AG04450 (cell line): ENCODE measurements at regions not wholly inside any gene's neighbourhood (a gene's known extent, or its start where the extent isn't known, plus 50 kb on each side); places are given as distances from the start of the nearest gene placed in this dataset.

ENCODE experiments used
- CTCF ChIA-PET: fragments of 300-600, 350-600 bp; formaldehyde crosslinking; extraction: SDS; loops from one replicate; lab custom pipeline; 2022; ENCODE audit warnings: antibody characterized with exemption, inconsistent platforms; lab: Charles Lee
- POLR2A ChIA-PET: fragments of 350-600 bp; formaldehyde crosslinking; extraction: SDS; loops from one replicate; lab custom pipeline; 2021; ENCODE audit warnings: antibody characterized with exemption, inconsistent platforms; lab: Yijun Ruan, JAX
- DNase-seq: peaks from one replicate; pipeline ENCODE4 v3.0.0-alpha.2; 2011; ENCODE audit warnings: low read depth, low spot score
- H3K27ac ChIP-seq: one replicate; pipeline ENCODE4 v1.5.1; 2012; ENCODE audit warnings: low read depth, low read length, control low read depth
- H3K27me3 ChIP-seq: one replicate; pipeline ENCODE4 v1.6.0; 2012; ENCODE audit warnings: low read length; ENCODE audit not compliant: control insufficient read depth, insufficient read depth
- H3K4me3 ChIP-seq: 2 replicates; pipeline ENCODE4 v1.5.1; 2011; ENCODE audit warnings: mild to moderate bottlenecking, low read depth, low read length, control low read depth
- H3K9me3 ChIP-seq: 2 replicates; pipeline ENCODE4 v1.5.1; 2012; ENCODE audit warnings: low read length; ENCODE audit not compliant: control insufficient read depth, insufficient read depth
- CTCF ChIP-seq: IDR thresholded peaks from 2 replicates; pipeline ENCODE4 v1.5.1; 2011; ENCODE audit warnings: low read depth, low read length, control low read depth, inconsistent platforms

- POLR2A ChIA-PET: no interaction called here
- CTCF ChIA-PET: no interaction called here
Measured at GRCh38 chr19:28426730-28427225, 786.2 kb downstream of the UQCRFS1 start.

GRCh38 chr19:28426110-28426729 is 786.7 kb downstream of the UQCRFS1 start:
- ChIA-PET CTCF (no interaction called here), POLR2A (no interaction called here)
- H3K9me3 ChIP-seq: peaks cover 60% of the 10 kb centered on the region
- no peak for DNase-seq
- H3K27me3 ChIP-seq: no peaks in the 10 kb centered on the region
- no peak overlapping the region for H3K4me3 ChIP-seq
- no peak overlapping the region for H3K27ac ChIP-seq
- no peak for TF ChIP-seq CTCF

More at GRCh38 chr19:28426730-28427225, 786.2 kb downstream of the UQCRFS1 start:
- no peak for DNase-seq
- peaks cover 56% of the 10 kb centered on the region for H3K9me3 ChIP-seq
- no peaks in the 10 kb centered on the region for H3K27me3 ChIP-seq
- no peak for TF ChIP-seq CTCF
- H3K4me3 ChIP-seq: no peak overlapping the region
- H3K27ac ChIP-seq: no peak overlapping the region

GRCh38 chr19:28425046-28425931 is 787.7 kb downstream of the UQCRFS1 start:
- Histone ChIP-seq H3K27me3 (no peaks in the 10 kb centered on the region), H3K27ac (no peak overlapping the region), H3K9me3 (peaks cover 60% of the 10 kb centered on the region), H3K4me3 (no peak overlapping the region)
- DNase-seq: no peak
- no peak for TF ChIP-seq CTCF
- CTCF ChIA-PET: no interaction called here
- POLR2A ChIA-PET: no interaction called here

DNA sequence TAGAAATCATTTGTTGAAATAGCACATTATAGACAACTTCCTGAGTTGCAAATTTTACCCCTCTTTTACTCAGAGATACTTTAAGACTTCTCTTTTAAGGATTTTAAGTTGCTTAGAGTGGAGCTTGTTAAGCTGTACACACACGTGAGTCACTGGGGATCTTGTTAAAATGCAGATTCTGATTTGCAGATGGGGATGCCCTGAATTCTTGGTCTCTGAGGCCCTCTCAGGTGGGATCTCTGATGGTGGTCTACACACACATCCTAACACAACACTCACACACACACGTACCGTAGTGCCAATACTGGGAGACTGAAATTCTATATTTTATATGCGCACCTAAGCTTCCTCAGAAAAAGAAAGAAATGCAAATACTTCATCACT is 788.3 kb downstream of the UQCRFS1 start:
- CTCF ChIA-PET: no interaction called here
- POLR2A ChIA-PET: no interaction called here
- no peak overlapping the region for H3K27ac ChIP-seq
- peaks cover 62% of the 10 kb centered on the region for H3K9me3 ChIP-seq
- no peaks in the 10 kb centered on the region for H3K27me3 ChIP-seq
- no peak overlapping the region for H3K4me3 ChIP-seq
- DNase-seq: no peak
- no peak for TF ChIP-seq CTCF

GRCh38 chr19:28424077-28424476 is 788.9 kb downstream of the UQCRFS1 start:
- POLR2A ChIA-PET: no interaction called here
- CTCF ChIA-PET: no interaction called here
- Histone ChIP-seq H3K27me3 (no peaks in the 10 kb centered on the region), H3K4me3 (no peak overlapping the region), H3K27ac (no peak overlapping the region), H3K9me3 (peaks cover 62% of the 10 kb centered on the region)
- TF ChIP-seq CTCF: no peak
- DNase-seq: no peak
